ENCODE measurements at regions not wholly inside any gene's neighbourhood (a gene's known extent, or its start where the extent isn't known, plus 50 kb on each side); places are given as distances from the start of the nearest gene placed in this dataset.

GRCh38 chr16:86379505-86379846, 130.9 kb upstream of the FOXF1 start:
- TF ChIP-seq, protein P1, sequence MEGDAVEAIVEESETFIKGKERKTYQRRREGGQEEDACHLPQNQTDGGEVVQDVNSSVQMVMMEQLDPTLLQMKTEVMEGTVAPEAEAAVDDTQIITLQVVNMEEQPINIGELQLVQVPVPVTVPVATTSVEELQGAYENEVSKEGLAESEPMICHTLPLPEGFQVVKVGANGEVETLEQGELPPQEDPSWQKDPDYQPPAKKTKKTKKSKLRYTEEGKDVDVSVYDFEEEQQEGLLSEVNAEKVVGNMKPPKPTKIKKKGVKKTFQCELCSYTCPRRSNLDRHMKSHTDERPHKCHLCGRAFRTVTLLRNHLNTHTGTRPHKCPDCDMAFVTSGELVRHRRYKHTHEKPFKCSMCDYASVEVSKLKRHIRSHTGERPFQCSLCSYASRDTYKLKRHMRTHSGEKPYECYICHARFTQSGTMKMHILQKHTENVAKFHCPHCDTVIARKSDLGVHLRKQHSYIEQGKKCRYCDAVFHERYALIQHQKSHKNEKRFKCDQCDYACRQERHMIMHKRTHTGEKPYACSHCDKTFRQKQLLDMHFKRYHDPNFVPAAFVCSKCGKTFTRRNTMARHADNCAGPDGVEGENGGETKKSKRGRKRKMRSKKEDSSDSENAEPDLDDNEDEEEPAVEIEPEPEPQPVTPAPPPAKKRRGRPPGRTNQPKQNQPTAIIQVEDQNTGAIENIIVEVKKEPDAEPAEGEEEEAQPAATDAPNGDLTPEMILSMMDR (IDR thresholded peaks at IDR 0.05) = no peak
- no peak for TF ChIP-seq EZH2 (IDR thresholded peaks at IDR 0.05)

Measured in neural progenitor cell (in vitro differentiated cells).